GM21528 (cell line): ENCODE measurements at regions not wholly inside any gene's neighbourhood (a gene's known extent, or its start where the extent isn't known, plus 50 kb on each side); places are given as distances from the start of the nearest gene placed in this dataset.
"Not testable (repeated sequence)": the region's sequence is repeated elsewhere in the genome, so short reads cannot be mapped to it uniquely, and the experiment has no call there.

ENCODE experiments used
- ATAC-seq: cut with Tn5 transposase; IDR thresholded peaks from one replicate; pipeline ENCODE4 v1.9.1; 2021; ENCODE audit warnings: mild to moderate bottlenecking, moderate library complexity; ENCODE audit not compliant: unreplicated experiment, low FRiP score

GRCh38 chr5:117326997-117327396 lies 752.4 kb upstream of the SEMA6A start:
- no peak for ATAC-seq

GRCh38 chr5:117318528-117318927 lies 743.9 kb upstream of the SEMA6A start:
- no peak for ATAC-seq

GRCh38 chr5:117315170-117315569 lies 740.5 kb upstream of the SEMA6A start:
- ATAC-seq = no peak

GRCh38 chr5:117304512-117305107 lies 730.0 kb upstream of the SEMA6A start:
- ATAC-seq = not testable (repeated sequence)

GRCh38 chr5:117302949-117303348 lies 728.3 kb upstream of the SEMA6A start:
- ATAC-seq = no peak

- ATAC-seq = no peak
Measured at GRCh38 chr5:117302473-117302872, 727.9 kb upstream of the SEMA6A start.

- no peak for ATAC-seq
Measured at GRCh38 chr5:117299936-117300328, 725.3 kb upstream of the SEMA6A start.

GRCh38 chr5:117299224-117299935 lies 724.8 kb upstream of the SEMA6A start:
- ATAC-seq = no peak

- no peak for ATAC-seq
Measured at GRCh38 chr5:117296872-117297271, 722.2 kb upstream of the SEMA6A start.

GRCh38 chr5:117295941-117296340 lies 721.3 kb upstream of the SEMA6A start:
- ATAC-seq = no peak

GRCh38 chr5:117286813-117287212 lies 712.2 kb upstream of the SEMA6A start:
- no peak for ATAC-seq

- no peak for ATAC-seq
Measured at GRCh38 chr5:117271656-117272055, 697.0 kb upstream of the SEMA6A start.

GRCh38 chr5:117266280-117266679 lies 691.7 kb upstream of the SEMA6A start:
- no peak for ATAC-seq

- no peak for ATAC-seq
Measured at GRCh38 chr5:117263231-117263630, 688.6 kb upstream of the SEMA6A start.

GRCh38 chr5:117262572-117263131 lies 688.0 kb upstream of the SEMA6A start:
- ATAC-seq = no peak

- no peak for ATAC-seq
Measured at GRCh38 chr5:117261948-117262571, 687.4 kb upstream of the SEMA6A start.

GRCh38 chr5:117255211-117256027 lies 680.8 kb upstream of the SEMA6A start:
- ATAC-seq = no peak

GRCh38 chr5:117252566-117252965 lies 677.9 kb upstream of the SEMA6A start:
- ATAC-seq = no peak

GRCh38 chr5:117249086-117249815 lies 674.6 kb upstream of the SEMA6A start:
- ATAC-seq = no peak

GRCh38 chr5:117246424-117246823 lies 671.8 kb upstream of the SEMA6A start:
- ATAC-seq = no peak
